ENCODE measurements at regions not wholly inside any gene's neighbourhood (a gene's known extent, or its start where the extent isn't known, plus 50 kb on each side); places are given as distances from the start of the nearest gene placed in this dataset.

GRCh38 chr4:178174756-178175155 lies 732.5 kb upstream of the AGA start:
- Histone ChIP-seq H3K9me3 (no peaks in the 10 kb centered on the region), H3K27ac (ENCODE audit: low read length) (no peak overlapping the region), H3K27me3 (replicated peaks in 1 of 2; ENCODE audit: control insufficient read depth in 2 of 2, extremely low read depth in 1 of 2, insufficient read depth in 2 of 2, low read length in 1 of 2) (no peaks in the 10 kb centered on the region), H3K36me3 (ENCODE audit: control insufficient read depth in 2 of 2, extremely low read depth in 1 of 2, insufficient read depth in 1 of 2, low read length in 1 of 2) (no peaks in the 10 kb centered on the region), H3K4me3 (ENCODE audit: control insufficient read depth in 1 of 2, extremely low read depth in 1 of 2, low read length in 1 of 2) (no peak overlapping the region), H3K4me1 (ENCODE audit: control insufficient read depth in 1 of 2, extremely low read depth in 1 of 2, insufficient read depth in 2 of 2, low read length in 2 of 2) (no peaks in the 10 kb centered on the region)
- ChIA-PET POLR2A (no interaction called here), CTCF (no interaction called here)
- no peak for ATAC-seq (replicated peaks in 1 of 4)
- no peaks in the 10 kb centered on the region for H3K36me3 Mint-ChIP-seq
- H3K27me3 Mint-ChIP-seq = no peaks in the 10 kb centered on the region
- H3K9me3 Mint-ChIP-seq = peaks cover 0 to 2% (median 0%) of the 10 kb centered on the region in 3 donors
- H3K4me3 Mint-ChIP-seq = no peak overlapping the region
- DNase-seq = no peak
- no CpG with 5 or more reads among the region's 2 CpGs for WGBS (ENCODE audit: insufficient coverage)
- H3K27ac Mint-ChIP-seq = no peak overlapping the region
- no peaks in the 10 kb centered on the region for H3K4me1 Mint-ChIP-seq

- no peak overlapping the region for H3K4me3 Mint-ChIP-seq
- peaks cover 3 to 9% (median 7%) of the 10 kb centered on the region in 3 donors for H3K9me3 Mint-ChIP-seq
- CTCF ChIA-PET = no interaction called here
- POLR2A ChIA-PET = no interaction called here
- no peak overlapping the region for H3K27ac Mint-ChIP-seq
- Histone ChIP-seq H3K27ac (ENCODE audit: low read length) (no peak overlapping the region), H3K4me1 (ENCODE audit: control insufficient read depth in 1 of 2, extremely low read depth in 1 of 2, insufficient read depth in 2 of 2, low read length in 2 of 2) (no peaks in the 10 kb centered on the region), H3K4me3 (ENCODE audit: control insufficient read depth in 1 of 2, extremely low read depth in 1 of 2, low read length in 1 of 2) (no peak overlapping the region), H3K9me3 (no peaks in the 10 kb centered on the region), H3K36me3 (ENCODE audit: control insufficient read depth in 2 of 2, extremely low read depth in 1 of 2, insufficient read depth in 1 of 2, low read length in 1 of 2) (no peaks in the 10 kb centered on the region), H3K27me3 (replicated peaks in 1 of 2; ENCODE audit: control insufficient read depth in 2 of 2, extremely low read depth in 1 of 2, insufficient read depth in 2 of 2, low read length in 1 of 2) (no peaks in the 10 kb centered on the region)
- ATAC-seq (replicated peaks in 1 of 4) (no peak), DNase-seq (no peak)
- no peaks in the 10 kb centered on the region for H3K4me1 Mint-ChIP-seq
- H3K36me3 Mint-ChIP-seq = no peaks in the 10 kb centered on the region
- no peaks in the 10 kb centered on the region for H3K27me3 Mint-ChIP-seq
- 40% methylated on average over 3 of the region's 3 CpGs for WGBS (ENCODE audit: insufficient coverage)
Observed at GRCh38 chr4:178185517-178185916, 743.3 kb upstream of the AGA start.

- Mint-ChIP-seq H3K27me3 (no peaks in the 10 kb centered on the region), H3K36me3 (no peaks in the 10 kb centered on the region), H3K4me3 (no peak overlapping the region), H3K4me1 (no peaks in the 10 kb centered on the region), H3K9me3 (peaks cover 0 to 13% (median 2%) of the 10 kb centered on the region in 3 donors), H3K27ac (no peak overlapping the region)
- CTCF ChIA-PET = no interaction called here
- POLR2A ChIA-PET = no interaction called here
- DNase-seq = no peak
- H3K27ac ChIP-seq (ENCODE audit: low read length) = no peak overlapping the region
- no peaks in the 10 kb centered on the region for H3K9me3 ChIP-seq
- H3K4me1 ChIP-seq (ENCODE audit: control insufficient read depth in 1 of 2, extremely low read depth in 1 of 2, insufficient read depth in 2 of 2, low read length in 2 of 2) = no peaks in the 10 kb centered on the region
- H3K27me3 ChIP-seq (replicated peaks in 1 of 2; ENCODE audit: control insufficient read depth in 2 of 2, extremely low read depth in 1 of 2, insufficient read depth in 2 of 2, low read length in 1 of 2) = no peaks in the 10 kb centered on the region
- H3K36me3 ChIP-seq (ENCODE audit: control insufficient read depth in 2 of 2, extremely low read depth in 1 of 2, insufficient read depth in 1 of 2, low read length in 1 of 2) = no peaks in the 10 kb centered on the region
- no peak overlapping the region for H3K4me3 ChIP-seq (ENCODE audit: control insufficient read depth in 1 of 2, extremely low read depth in 1 of 2, low read length in 1 of 2)
- no peak for ATAC-seq (replicated peaks in 1 of 4)
Observed at GRCh38 chr4:178192611-178193010, 750.4 kb upstream of the AGA start.

- H3K4me1 ChIP-seq (ENCODE audit: control insufficient read depth in 1 of 2, extremely low read depth in 1 of 2, insufficient read depth in 2 of 2, low read length in 2 of 2) = no peaks in the 10 kb centered on the region
- DNase-seq = no peak
- H3K4me1 Mint-ChIP-seq = no peaks in the 10 kb centered on the region
- H3K27me3 ChIP-seq (replicated peaks in 1 of 2; ENCODE audit: control insufficient read depth in 2 of 2, extremely low read depth in 1 of 2, insufficient read depth in 2 of 2, low read length in 1 of 2) = no peaks in the 10 kb centered on the region
- no peak overlapping the region for H3K4me3 ChIP-seq (ENCODE audit: control insufficient read depth in 1 of 2, extremely low read depth in 1 of 2, low read length in 1 of 2)
- CTCF ChIA-PET = no interaction called here
- no peaks in the 10 kb centered on the region for H3K36me3 Mint-ChIP-seq
- no peaks in the 10 kb centered on the region for H3K36me3 ChIP-seq (ENCODE audit: control insufficient read depth in 2 of 2, extremely low read depth in 1 of 2, insufficient read depth in 1 of 2, low read length in 1 of 2)
- H3K9me3 ChIP-seq = no peaks in the 10 kb centered on the region
- no peak overlapping the region for H3K4me3 Mint-ChIP-seq
- H3K27ac Mint-ChIP-seq = no peak overlapping the region
- ATAC-seq (replicated peaks in 1 of 4) = no peak
- H3K9me3 Mint-ChIP-seq = peaks cover 0 to 4% (median 2%) of the 10 kb centered on the region in 3 donors
- H3K27ac ChIP-seq (ENCODE audit: low read length) = no peak overlapping the region
- H3K27me3 Mint-ChIP-seq = no peaks in the 10 kb centered on the region
- 82% methylated on average over 4 of the region's 6 CpGs for WGBS (ENCODE audit: insufficient coverage)
- POLR2A ChIA-PET = no interaction called here
Observed at GRCh38 chr4:178196751-178197374, 754.6 kb upstream of the AGA start.

GRCh38 chr4:178198691-178199090 lies 756.5 kb upstream of the AGA start:
- DNase-seq (no peak), ATAC-seq (replicated peaks in 1 of 4) (no peak)
- CTCF ChIA-PET = no interaction called here
- POLR2A ChIA-PET = no interaction called here
- no peak overlapping the region for H3K4me3 ChIP-seq (ENCODE audit: control insufficient read depth in 1 of 2, extremely low read depth in 1 of 2, low read length in 1 of 2)
- no peaks in the 10 kb centered on the region for H3K4me1 Mint-ChIP-seq
- H3K9me3 Mint-ChIP-seq = peaks cover 0 to 4% (median 2%) of the 10 kb centered on the region in 3 donors
- H3K27me3 Mint-ChIP-seq = no peaks in the 10 kb centered on the region
- H3K36me3 Mint-ChIP-seq = no peaks in the 10 kb centered on the region
- no peaks in the 10 kb centered on the region for H3K27me3 ChIP-seq (replicated peaks in 1 of 2; ENCODE audit: control insufficient read depth in 2 of 2, extremely low read depth in 1 of 2, insufficient read depth in 2 of 2, low read length in 1 of 2)
- H3K36me3 ChIP-seq (ENCODE audit: control insufficient read depth in 2 of 2, extremely low read depth in 1 of 2, insufficient read depth in 1 of 2, low read length in 1 of 2) = no peaks in the 10 kb centered on the region
- H3K4me3 Mint-ChIP-seq = no peak overlapping the region
- H3K4me1 ChIP-seq (ENCODE audit: control insufficient read depth in 1 of 2, extremely low read depth in 1 of 2, insufficient read depth in 2 of 2, low read length in 2 of 2) = no peaks in the 10 kb centered on the region
- no peaks in the 10 kb centered on the region for H3K9me3 ChIP-seq
- H3K27ac ChIP-seq (ENCODE audit: low read length) = no peak overlapping the region
- H3K27ac Mint-ChIP-seq = no peak overlapping the region

GRCh38 chr4:178202422-178202821 lies 760.2 kb upstream of the AGA start:
- Histone ChIP-seq H3K27me3 (replicated peaks in 1 of 2; ENCODE audit: control insufficient read depth in 2 of 2, extremely low read depth in 1 of 2, insufficient read depth in 2 of 2, low read length in 1 of 2) (no peaks in the 10 kb centered on the region), H3K4me3 (ENCODE audit: control insufficient read depth in 1 of 2, extremely low read depth in 1 of 2, low read length in 1 of 2) (no peak overlapping the region), H3K36me3 (ENCODE audit: control insufficient read depth in 2 of 2, extremely low read depth in 1 of 2, insufficient read depth in 1 of 2, low read length in 1 of 2) (no peaks in the 10 kb centered on the region), H3K9me3 (no peaks in the 10 kb centered on the region), H3K4me1 (ENCODE audit: control insufficient read depth in 1 of 2, extremely low read depth in 1 of 2, insufficient read depth in 2 of 2, low read length in 2 of 2) (no peaks in the 10 kb centered on the region), H3K27ac (ENCODE audit: low read length) (no peak overlapping the region)
- POLR2A ChIA-PET = no interaction called here
- peaks cover 0 to 12% (median 1%) of the 10 kb centered on the region in 3 donors for H3K9me3 Mint-ChIP-seq
- H3K4me3 Mint-ChIP-seq = no peak overlapping the region
- no CpG with 5 or more reads among the region's 1 CpG for WGBS (ENCODE audit: insufficient coverage)
- CTCF ChIA-PET = no interaction called here
- DNase-seq = no peak
- H3K4me1 Mint-ChIP-seq = no peaks in the 10 kb centered on the region
- no peaks in the 10 kb centered on the region for H3K36me3 Mint-ChIP-seq
- no peak for ATAC-seq (replicated peaks in 1 of 4)
- H3K27ac Mint-ChIP-seq = no peak overlapping the region
- H3K27me3 Mint-ChIP-seq = no peaks in the 10 kb centered on the region

- H3K4me3 Mint-ChIP-seq = no peak overlapping the region
Observed at GRCh38 chr4:178205826-178206225, 763.6 kb upstream of the AGA start.

More at GRCh38 chr4:178205826-178206225, 763.6 kb upstream of the AGA start:
- H3K4me3 ChIP-seq (ENCODE audit: control insufficient read depth in 1 of 2, extremely low read depth in 1 of 2, low read length in 1 of 2) = no peak overlapping the region
- DNase-seq = no peak
- H3K36me3 ChIP-seq (ENCODE audit: control insufficient read depth in 2 of 2, extremely low read depth in 1 of 2, insufficient read depth in 1 of 2, low read length in 1 of 2) = no peaks in the 10 kb centered on the region
- no peaks in the 10 kb centered on the region for H3K27me3 Mint-ChIP-seq
- CTCF ChIA-PET = no interaction called here
- H3K9me3 Mint-ChIP-seq = peaks cover 0 to 16% (median 12%) of the 10 kb centered on the region in 3 donors
- POLR2A ChIA-PET = no interaction called here
- H3K27ac Mint-ChIP-seq = no peak overlapping the region
- H3K36me3 Mint-ChIP-seq = no peaks in the 10 kb centered on the region
- H3K4me1 ChIP-seq (ENCODE audit: control insufficient read depth in 1 of 2, extremely low read depth in 1 of 2, insufficient read depth in 2 of 2, low read length in 2 of 2) = no peaks in the 10 kb centered on the region
- H3K9me3 ChIP-seq = no peaks in the 10 kb centered on the region
- H3K27me3 ChIP-seq (replicated peaks in 1 of 2; ENCODE audit: control insufficient read depth in 2 of 2, extremely low read depth in 1 of 2, insufficient read depth in 2 of 2, low read length in 1 of 2) = no peaks in the 10 kb centered on the region
- no CpG with 5 or more reads among the region's 1 CpG for WGBS (ENCODE audit: insufficient coverage)
- H3K4me1 Mint-ChIP-seq = no peaks in the 10 kb centered on the region
- no peak overlapping the region for H3K27ac ChIP-seq (ENCODE audit: low read length)
- ATAC-seq (replicated peaks in 1 of 4) = no peak
